A549 (cell line): ENCODE measurements at regions not wholly inside any gene's neighbourhood (a gene's known extent, or its start where the extent isn't known, plus 50 kb on each side); places are given as distances from the start of the nearest gene placed in this dataset.

Source experiments
- ATAC-seq, 2 experiments: fragments of 200-7000 bp in 1 of 2; fragments of >200 bp in 1 of 2; cut with Nextera tagmentation in 1 of 2; cut with Tn5 transposase in 1 of 2; 3 replicates each; pipeline versions ENCODE4 v1.8.0 to v1.9.1; 2018 to 2020; ENCODE audit warnings: mild to moderate bottlenecking in 1 of 2, moderate library complexity in 1 of 2
- CTCF ChIA-PET: fragments of 300-600 bp; sonication (Branson Sonifier 250); formaldehyde crosslinking; extraction: SDS; loops from one replicate; lab custom pipeline; 2021; ENCODE audit warnings: antibody characterized with exemption, inconsistent platforms; lab: Yijun Ruan, JAX
- POLR2A ChIA-PET: fragments of 350-600 bp; formaldehyde crosslinking; extraction: SDS; loops from one replicate; lab custom pipeline; 2021; ENCODE audit warnings: antibody characterized with exemption, inconsistent platforms; lab: Yijun Ruan, JAX
- DNase-seq, 2 experiments: peaks; one replicate each; pipeline versions ENCODE4 v3.0.0 to v3.0.0-alpha.2; 2011 to 2016; ENCODE audit warnings: low read depth in 1 of 2, low spot score in 1 of 2
- FAIRE-seq: peaks from 2 replicates; lab custom pipeline; 2011; peaks lifted over from hg19 to GRCh38; lab: Jason Lieb, UNC
- H3K27ac ChIP-seq, 2 experiments: fragments of >200 bp; sonication (Bioruptor Twin); formaldehyde crosslinking; 3 replicates each; pipeline ENCODE4 v1.5.1; 2016 to 2017
- H3K4me1 ChIP-seq: fragments of >200 bp; sonication (Bioruptor Twin); formaldehyde crosslinking; 3 replicates; pipeline ENCODE4 v1.6.1; 2016
- H3K4me2 ChIP-seq: fragments of >200 bp; sonication (Bioruptor Twin); formaldehyde crosslinking; 3 replicates; pipeline ENCODE4 v1.6.1; 2016
- H3K4me3 ChIP-seq: fragments of >200 bp; sonication (Bioruptor Twin); formaldehyde crosslinking; 3 replicates; pipeline ENCODE4 v1.5.1; 2016
- H3K9me3 ChIP-seq: fragments of >200 bp; sonication (Bioruptor Twin); formaldehyde crosslinking; 3 replicates; pipeline ENCODE4 v1.6.1; 2016
- BHLHE40 ChIP-seq: IDR thresholded peaks from 2 replicates; pipeline ENCODE4 v1.6.1; 2012; ENCODE audit warnings: low read depth, low read length, inconsistent platforms
- CBX2 ChIP-seq: fragments of 200-600 bp; sonication (generic); IDR thresholded peaks from 2 replicates; pipeline ENCODE4 v1.6.1; 2016; ENCODE audit warnings: low read depth, mild to moderate bottlenecking, borderline replicate concordance
- CBX8 ChIP-seq: fragments of 200-600 bp; sonication (generic); IDR thresholded peaks from 2 replicates; pipeline ENCODE4 v1.6.1; 2016
- CHD2 ChIP-seq: fragments of 150-350 bp; IDR thresholded peaks from 2 replicates; pipeline ENCODE4 v1.6.1; 2014; ENCODE audit warnings: low read length; ENCODE audit not compliant: partially characterized antibody
- CTCF ChIP-seq: fragments of >200 bp; sonication (Bioruptor Twin); formaldehyde crosslinking; IDR thresholded peaks from 3 replicates; pipeline ENCODE4 v1.5.1; 2016
- EP300 ChIP-seq, 2 experiments: fragments of >200 bp; sonication (Bioruptor Twin); formaldehyde crosslinking; IDR thresholded peaks; 2 replicates in 1 of 2; 3 replicates in 1 of 2; pipeline ENCODE4 v1.6.1; 2016 to 2017
- ESRRA ChIP-seq: fragments of 150-350 bp; IDR thresholded peaks from 2 replicates; pipeline ENCODE4 v1.6.1; 2014; ENCODE audit warnings: mild to moderate bottlenecking, low read length, borderline replicate concordance
- FOSL2 ChIP-seq, 2 experiments: fragments of 450-650 bp in 1 of 2; fragments of >200 bp in 1 of 2; sonication (Bioruptor Twin) in 1 of 2; formaldehyde crosslinking; IDR thresholded peaks; 2 replicates each; pipeline versions ENCODE4 v1.5.0 to v1.6.1; 2016 to 2020; ENCODE audit warnings: mild to moderate bottlenecking in 1 of 2, moderate library complexity in 1 of 2
- GATA3 ChIP-seq: IDR thresholded peaks from 2 replicates; pipeline ENCODE4 v1.6.1; 2012; ENCODE audit warnings: borderline replicate concordance
- HDAC2 ChIP-seq: fragments of 200-600 bp; sonication (generic); IDR thresholded peaks from 2 replicates; pipeline ENCODE4 v1.6.1; 2016
- HMGXB4 ChIP-seq: fragments of 250-450 bp; sonication (Bioruptor Pico); IDR thresholded peaks from 2 replicates; pipeline ENCODE4 v1.5.0; 2021; ENCODE audit warnings: mild to moderate bottlenecking, moderate library complexity, borderline replicate concordance
- HOXA7 ChIP-seq: fragments of 250-450 bp; sonication (Bioruptor Pico); IDR thresholded peaks from 2 replicates; pipeline ENCODE4 v1.5.0; 2020; ENCODE audit warnings: mild to moderate bottlenecking, moderate library complexity
- KDM5A ChIP-seq: fragments of 200-600 bp; sonication (generic); IDR thresholded peaks from 2 replicates; pipeline ENCODE4 v1.6.1; 2016; ENCODE audit warnings: antibody characterized with exemption, mild to moderate bottlenecking
- MAFK ChIP-seq: fragments of 450-650 bp; IDR thresholded peaks from 2 replicates; pipeline ENCODE4 v1.6.1; 2014; ENCODE audit not compliant: partially characterized antibody
- MAX ChIP-seq: IDR thresholded peaks from 2 replicates; pipeline ENCODE4 v1.6.1; 2012
- MAZ ChIP-seq: fragments of 150-350 bp; IDR thresholded peaks from 2 replicates; pipeline ENCODE4 v1.6.1; 2014; ENCODE audit warnings: antibody characterized with exemption, low read depth, low read length, borderline replicate concordance
- MYC ChIP-seq: IDR thresholded peaks from 2 replicates; pipeline ENCODE4 v1.6.1; 2012; ENCODE audit warnings: mild to moderate bottlenecking, inconsistent platforms, low read length, improper control_type of control experiment, borderline replicate concordance
- NFE2L2 ChIP-seq: fragments of 150-350 bp; conservative IDR thresholded peaks from 2 replicates; pipeline ENCODE4 v1.6.1; 2014; ENCODE audit warnings: low read length
- RAD21 ChIP-seq, 2 experiments: fragments of >200 bp in 1 of 2; sonication (Bioruptor Twin) in 1 of 2; formaldehyde crosslinking in 1 of 2; IDR thresholded peaks in 1 of 2; conservative IDR thresholded peaks in 1 of 2; 2 replicates in 1 of 2; 3 replicates in 1 of 2; pipeline ENCODE4 v1.6.1; 2012 to 2018; ENCODE audit warnings: inconsistent platforms in 1 of 2
- RARB ChIP-seq: fragments of 250-450 bp; sonication (Bioruptor Pico); IDR thresholded peaks from 2 replicates; pipeline ENCODE4 v1.8.0; 2021; ENCODE audit warnings: mild to moderate bottlenecking, moderate library complexity
- SREBF2 ChIP-seq: fragments of 450-650 bp; IDR thresholded peaks from 2 replicates; pipeline ENCODE4 v1.6.1; 2014; ENCODE audit warnings: mild to moderate bottlenecking, moderate library complexity
- ZSCAN20 ChIP-seq: fragments of 250-450 bp; sonication (Bioruptor Pico); IDR thresholded peaks from 2 replicates; pipeline ENCODE4 v1.8.0; 2022; ENCODE audit warnings: mild to moderate bottlenecking, moderate library complexity
- WGBS: methylation state at CpG from one replicate; pipeline ENCODE4 v1.1.6; 2017; ENCODE audit errors: missing lambda C conversion rate; 5-methylcytosine and 5-hydroxymethylcytosine counted together
- TF ChIP-seq, protein P1 (sequence below): fragments of 150-350 bp; IDR thresholded peaks from 2 replicates; pipeline ENCODE4 v1.6.1; 2014; ENCODE audit warnings: low read depth, mild to moderate bottlenecking, low read length
- TF ChIP-seq, protein P2 (sequence below): IDR thresholded peaks from 2 replicates; pipeline ENCODE4 v1.6.1; 2012
- TF ChIP-seq, protein P3 (sequence below): fragments of 450-650 bp; IDR thresholded peaks from 2 replicates; pipeline ENCODE4 v1.6.1; 2014; ENCODE audit warnings: antibody characterized with exemption

- TF ChIP-seq HMGXB4 (CRISPR knock-in tag) = no peak
- TF ChIP-seq KDM5A = no peak
- no peak for TF ChIP-seq MYC
- TF ChIP-seq MAZ = no peak
- TF ChIP-seq, all 56 proteins: peak for 0
These were observed 95.0 kb downstream of the IYD start (continued) for GRCh38 chr6:150463852-150464251.

DNA sequence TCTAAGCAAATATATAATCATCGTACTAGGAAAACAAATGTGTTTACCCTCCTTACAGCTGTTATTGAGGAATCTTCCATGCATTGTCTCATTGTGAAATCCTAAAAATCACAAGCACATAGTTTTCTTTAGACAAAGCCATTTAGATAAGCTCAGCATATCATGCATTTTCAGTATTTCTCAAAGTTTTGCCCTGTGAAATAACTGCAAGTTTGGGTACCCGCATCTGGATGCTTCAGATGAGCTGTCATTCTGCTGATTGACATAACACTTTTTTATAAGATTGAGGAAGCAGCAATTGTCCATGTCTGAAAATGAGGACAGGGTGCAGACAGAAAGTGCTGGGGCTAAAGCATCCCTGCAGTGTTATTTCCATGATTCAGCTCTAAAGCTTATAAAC is 96.2 kb downstream of the IYD start:
- no peak for TF ChIP-seq RARB (CRISPR knock-in tag)
- TF ChIP-seq MAFK = no peak
- TF ChIP-seq, protein P1, sequence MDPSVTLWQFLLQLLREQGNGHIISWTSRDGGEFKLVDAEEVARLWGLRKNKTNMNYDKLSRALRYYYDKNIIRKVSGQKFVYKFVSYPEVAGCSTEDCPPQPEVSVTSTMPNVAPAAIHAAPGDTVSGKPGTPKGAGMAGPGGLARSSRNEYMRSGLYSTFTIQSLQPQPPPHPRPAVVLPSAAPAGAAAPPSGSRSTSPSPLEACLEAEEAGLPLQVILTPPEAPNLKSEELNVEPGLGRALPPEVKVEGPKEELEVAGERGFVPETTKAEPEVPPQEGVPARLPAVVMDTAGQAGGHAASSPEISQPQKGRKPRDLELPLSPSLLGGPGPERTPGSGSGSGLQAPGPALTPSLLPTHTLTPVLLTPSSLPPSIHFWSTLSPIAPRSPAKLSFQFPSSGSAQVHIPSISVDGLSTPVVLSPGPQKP = no peak
- no peak for TF ChIP-seq RAD21 (conservative IDR thresholded peaks at IDR 0.05 in 1 of 2, IDR thresholded peaks at IDR 0.05 in 1 of 2)
- no peak for TF ChIP-seq NFE2L2
- no peak for TF ChIP-seq GATA3
- TF ChIP-seq ESRRA = no peak
- no peak for TF ChIP-seq FOSL2 (IDR thresholded peaks at IDR 0.05)
- no peak for TF ChIP-seq FOSL2 (CRISPR knock-in tag; IDR thresholded peaks at IDR 0.05)
- no peak overlapping the region for H3K4me2 ChIP-seq
- no peaks in the 10 kb centered on the region for H3K4me1 ChIP-seq
- ChIA-PET POLR2A (no interaction called here), CTCF (interaction anchor here (0.5 to 1.1 kb wide), 2 partner anchors 34 to 503 kb away, joined by 3 to 4 read pairs; no protein-coding TSS in a partner anchor)
- DNase-seq (no peak), FAIRE-seq (no peak), ATAC-seq (no peak)
- H3K4me3 ChIP-seq = no peak overlapping the region
- no peak overlapping the region for H3K27ac ChIP-seq
- 61% methylated on average over 2 of the region's 2 CpGs for WGBS
- no peaks in the 10 kb centered on the region for H3K9me3 ChIP-seq

- no peaks in the 10 kb centered on the region for H3K9me3 ChIP-seq
- no peak overlapping the region for H3K4me3 ChIP-seq
- CTCF ChIA-PET = interaction anchor here (1.1 kb wide), 1 partner anchor 33 kb away, joined by 4 read pairs; no protein-coding TSS in a partner anchor
- H3K27ac ChIP-seq = no peak overlapping the region
- no peak overlapping the region for H3K4me2 ChIP-seq
- WGBS = 69% methylated on average over 5 of the region's 5 CpGs
- ATAC-seq = no peak
- H3K4me1 ChIP-seq = no peaks in the 10 kb centered on the region
- no peak for FAIRE-seq
- DNase-seq = no peak
- POLR2A ChIA-PET = no interaction called here
- TF ChIP-seq MAX (no peak), CTCF (no peak), EP300 (IDR thresholded peaks at IDR 0.05) (no peak), HOXA7 (no peak)
These were observed 96.8 kb downstream of the IYD start for GRCh38 chr6:150465610-150466009.

DNA sequence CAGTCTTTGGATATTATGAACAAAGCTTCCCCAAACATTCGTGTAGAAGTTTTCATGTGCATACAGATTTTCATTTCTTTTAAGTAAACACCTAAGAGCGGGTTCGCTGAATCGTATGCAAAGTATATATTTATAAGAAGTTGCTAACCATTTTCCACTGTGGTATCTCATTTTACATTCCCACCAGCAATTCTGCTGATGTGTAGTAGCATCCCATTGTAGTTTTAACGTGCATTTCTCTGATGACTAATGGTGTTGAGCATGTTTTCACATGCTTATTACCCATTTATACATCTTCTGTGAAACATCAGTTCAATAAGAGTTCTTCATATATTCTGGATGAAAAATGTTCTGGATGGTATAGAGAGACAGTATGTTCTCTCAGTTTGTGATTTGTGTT is 97.4 kb downstream of the IYD start:
- H3K4me1 ChIP-seq = no peaks in the 10 kb centered on the region
- H3K27ac ChIP-seq = no peak overlapping the region
- H3K9me3 ChIP-seq = no peaks in the 10 kb centered on the region
- ATAC-seq (no peak), DNase-seq (no peak), FAIRE-seq (no peak)
- CTCF ChIA-PET = no interaction called here
- POLR2A ChIA-PET = no interaction called here
- H3K4me2 ChIP-seq = no peak overlapping the region
- H3K4me3 ChIP-seq = no peak overlapping the region
- 44% methylated on average over 5 of the region's 5 CpGs for WGBS
- TF ChIP-seq CBX2 = no peak
- TF ChIP-seq BHLHE40 = no peak
- TF ChIP-seq ZSCAN20 = no peak
- no peak for TF ChIP-seq SREBF2
- no peak for TF ChIP-seq MAX
- TF ChIP-seq, protein P2, sequence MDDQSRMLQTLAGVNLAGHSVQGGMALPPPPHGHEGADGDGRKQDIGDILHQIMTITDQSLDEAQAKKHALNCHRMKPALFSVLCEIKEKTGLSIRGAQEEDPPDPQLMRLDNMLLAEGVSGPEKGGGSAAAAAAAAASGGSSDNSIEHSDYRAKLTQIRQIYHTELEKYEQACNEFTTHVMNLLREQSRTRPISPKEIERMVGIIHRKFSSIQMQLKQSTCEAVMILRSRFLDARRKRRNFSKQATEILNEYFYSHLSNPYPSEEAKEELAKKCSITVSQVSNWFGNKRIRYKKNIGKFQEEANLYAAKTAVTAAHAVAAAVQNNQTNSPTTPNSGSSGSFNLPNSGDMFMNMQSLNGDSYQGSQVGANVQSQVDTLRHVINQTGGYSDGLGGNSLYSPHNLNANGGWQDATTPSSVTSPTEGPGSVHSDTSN = no peak
- no peak for TF ChIP-seq EP300 (IDR thresholded peaks at IDR 0.05)
- no peak for TF ChIP-seq RARB (CRISPR knock-in tag)
- TF ChIP-seq MAZ = no peak
- TF ChIP-seq CBX8 = no peak
- TF ChIP-seq, protein P3, sequence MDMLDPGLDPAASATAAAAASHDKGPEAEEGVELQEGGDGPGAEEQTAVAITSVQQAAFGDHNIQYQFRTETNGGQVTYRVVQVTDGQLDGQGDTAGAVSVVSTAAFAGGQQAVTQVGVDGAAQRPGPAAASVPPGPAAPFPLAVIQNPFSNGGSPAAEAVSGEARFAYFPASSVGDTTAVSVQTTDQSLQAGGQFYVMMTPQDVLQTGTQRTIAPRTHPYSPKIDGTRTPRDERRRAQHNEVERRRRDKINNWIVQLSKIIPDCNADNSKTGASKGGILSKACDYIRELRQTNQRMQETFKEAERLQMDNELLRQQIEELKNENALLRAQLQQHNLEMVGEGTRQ = no peak
- no peak for TF ChIP-seq CHD2
- no peak for TF ChIP-seq NFE2L2
- TF ChIP-seq HOXA7 = no peak
- no peak for TF ChIP-seq HDAC2
